Stimulated activated memory B cell treated with anti-CD40 and anti-IgM and Interleukin-4, amounts not matched to agents 10 μg/mL and 1 μg/mL and 100 μg/mL, for 72 hours (primary cell): ENCODE measurements at regions not wholly inside any gene's neighbourhood (a gene's known extent, or its start where the extent isn't known, plus 50 kb on each side); places are given as distances from the start of the nearest gene placed in this dataset.

Experiments used
- ATAC-seq: fragments of 150-1000 bp; cut with Tn5 transposase; 2 replicates; pipeline ENCODE4 v1.10.0; 2021
- H3K27ac Mint-ChIP-seq: one replicate; pipeline ENCODE4 v1.8.0; 2022; ENCODE audit warnings: mild to moderate bottlenecking, mixed read lengths
- H3K27me3 Mint-ChIP-seq: one replicate; pipeline ENCODE4 v1.8.0; 2022; ENCODE audit warnings: mixed read lengths
- H3K36me3 Mint-ChIP-seq: one replicate; pipeline ENCODE4 v1.8.0; 2022; ENCODE audit warnings: mixed read lengths
- H3K4me1 Mint-ChIP-seq: one replicate; pipeline ENCODE4 v1.8.0; 2022; ENCODE audit warnings: mixed read lengths
- H3K4me3 Mint-ChIP-seq: one replicate; pipeline ENCODE4 v1.8.0; 2022; ENCODE audit warnings: mild to moderate bottlenecking, moderate library complexity, mixed read lengths
- H3K9me3 Mint-ChIP-seq: one replicate; pipeline ENCODE4 v1.8.0; 2022; ENCODE audit warnings: mixed read lengths

DNA sequence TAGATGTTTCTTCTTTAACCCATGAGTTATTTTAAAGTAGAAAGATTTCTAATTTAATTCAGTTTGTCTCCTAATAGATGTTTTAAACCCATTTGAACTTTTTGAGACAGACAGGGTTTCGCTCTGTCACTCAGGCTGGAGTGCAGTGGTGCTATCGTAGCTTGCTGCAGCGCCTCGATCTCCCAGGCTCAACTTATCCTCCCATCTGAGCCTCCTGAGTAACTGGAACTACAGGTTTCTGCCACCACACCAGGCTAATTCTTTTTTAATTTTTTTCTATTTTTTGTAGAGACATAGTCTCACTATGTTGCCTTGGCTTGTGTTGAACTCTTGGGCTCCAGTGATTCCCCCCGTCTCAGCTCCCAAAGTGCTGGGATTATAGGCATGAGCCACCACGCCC lies 53.0 kb upstream of the RAB18 start:
- Mint-ChIP-seq H3K9me3 (no peaks in the 10 kb centered on the region), H3K4me3 (no peak overlapping the region), H3K27ac (no peak overlapping the region), H3K4me1 (peaks cover 11% of the 10 kb centered on the region), H3K36me3 (no peaks in the 10 kb centered on the region), H3K27me3 (peaks cover 9% of the 10 kb centered on the region)
- ATAC-seq, result no peak

DNA sequence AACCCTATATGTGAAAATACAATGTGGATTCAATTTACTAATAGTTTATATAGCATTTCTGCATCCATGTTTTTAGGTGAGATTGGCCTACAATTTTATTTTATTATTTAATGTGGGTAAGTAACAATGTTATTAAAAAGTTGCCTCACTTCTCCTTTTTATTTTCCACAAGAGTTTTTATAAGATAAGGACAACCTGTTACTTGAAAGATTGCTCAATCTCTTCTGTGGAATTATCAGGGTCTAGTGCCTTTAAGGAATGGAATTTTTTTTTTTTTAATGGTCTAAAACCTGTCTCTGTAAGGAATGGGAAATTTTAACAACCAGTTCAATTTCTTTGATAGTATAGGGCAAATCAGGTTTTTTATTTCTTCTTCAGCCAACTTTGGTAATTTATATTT lies 53.9 kb upstream of the RAB18 start:
- H3K4me3 Mint-ChIP-seq, result no peak overlapping the region
- peaks cover 15% of the 10 kb centered on the region for H3K4me1 Mint-ChIP-seq
- H3K27me3 Mint-ChIP-seq, result peaks cover 9% of the 10 kb centered on the region
- no peak for ATAC-seq
- no peaks in the 10 kb centered on the region for H3K36me3 Mint-ChIP-seq
- H3K27ac Mint-ChIP-seq, result no peak overlapping the region
- no peaks in the 10 kb centered on the region for H3K9me3 Mint-ChIP-seq

DNA sequence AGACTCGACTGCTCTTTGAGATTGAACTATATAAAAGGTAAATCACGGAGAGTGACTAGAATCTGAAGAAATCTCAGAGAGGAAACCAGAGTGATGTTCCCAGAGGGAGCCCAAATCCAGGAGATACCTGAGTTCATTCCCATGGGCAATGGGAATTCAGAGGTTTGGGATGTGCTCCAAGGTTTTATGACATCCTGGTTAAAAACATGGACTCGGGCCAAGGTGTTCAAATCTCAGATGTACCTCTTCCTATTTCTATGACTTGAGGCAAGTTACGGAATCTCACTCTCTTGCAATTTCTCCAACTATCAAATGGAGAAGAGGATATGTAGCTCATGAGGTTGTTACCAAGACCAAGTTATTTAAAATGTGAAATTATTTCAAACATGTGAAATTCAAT lies 54.5 kb upstream of the RAB18 start:
- Mint-ChIP-seq H3K36me3 (no peaks in the 10 kb centered on the region), H3K4me1 (peaks cover 15% of the 10 kb centered on the region), H3K9me3 (no peaks in the 10 kb centered on the region), H3K4me3 (no peak overlapping the region), H3K27me3 (peaks cover 9% of the 10 kb centered on the region), H3K27ac (no peak overlapping the region)
- ATAC-seq, result no peak

DNA sequence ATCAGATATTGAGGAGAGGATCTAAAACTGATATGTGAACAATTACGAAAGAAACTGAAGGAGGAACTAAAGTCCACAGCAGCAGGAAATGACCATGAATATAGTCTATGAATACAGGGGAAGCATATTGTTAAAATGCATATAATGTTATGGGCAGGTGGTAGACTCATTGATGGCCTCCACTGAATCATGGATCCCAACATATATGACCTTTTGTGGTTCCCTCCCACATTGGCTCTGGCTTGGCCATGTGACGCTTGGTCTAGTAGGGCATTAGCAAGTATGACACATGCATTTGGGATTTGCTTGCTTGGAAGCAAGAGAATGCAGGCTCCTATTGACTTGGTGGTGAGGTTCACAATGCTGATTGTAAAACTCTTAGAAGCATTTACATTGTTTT lies 55.2 kb upstream of the RAB18 start:
- Mint-ChIP-seq H3K4me1 (peaks cover 15% of the 10 kb centered on the region), H3K27me3 (peaks cover 4% of the 10 kb centered on the region), H3K9me3 (no peaks in the 10 kb centered on the region), H3K27ac (no peak overlapping the region), H3K4me3 (no peak overlapping the region), H3K36me3 (no peaks in the 10 kb centered on the region)
- no peak for ATAC-seq

DNA sequence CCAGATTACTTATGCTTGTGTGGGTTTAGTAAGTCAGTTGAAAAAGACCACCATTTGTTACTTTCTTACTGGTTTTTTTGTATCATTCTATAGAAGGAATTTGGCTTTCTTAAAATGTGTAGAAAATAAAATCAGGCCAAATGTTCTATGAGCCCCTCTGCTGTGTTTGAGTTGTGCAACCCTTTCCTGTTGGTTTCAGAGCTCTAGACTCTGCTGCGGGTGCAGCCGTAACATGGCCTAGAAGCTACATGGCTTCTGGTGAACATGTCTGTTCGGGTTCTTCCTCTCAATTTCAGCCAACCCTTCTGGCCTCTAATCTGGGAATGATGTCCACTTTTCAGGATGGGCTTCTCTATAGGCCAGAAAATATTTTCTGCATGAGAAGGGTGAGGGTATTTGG lies 56.6 kb upstream of the RAB18 start:
- no peak overlapping the region for H3K4me3 Mint-ChIP-seq
- no peaks in the 10 kb centered on the region for H3K27me3 Mint-ChIP-seq
- no peak for ATAC-seq

DNA sequence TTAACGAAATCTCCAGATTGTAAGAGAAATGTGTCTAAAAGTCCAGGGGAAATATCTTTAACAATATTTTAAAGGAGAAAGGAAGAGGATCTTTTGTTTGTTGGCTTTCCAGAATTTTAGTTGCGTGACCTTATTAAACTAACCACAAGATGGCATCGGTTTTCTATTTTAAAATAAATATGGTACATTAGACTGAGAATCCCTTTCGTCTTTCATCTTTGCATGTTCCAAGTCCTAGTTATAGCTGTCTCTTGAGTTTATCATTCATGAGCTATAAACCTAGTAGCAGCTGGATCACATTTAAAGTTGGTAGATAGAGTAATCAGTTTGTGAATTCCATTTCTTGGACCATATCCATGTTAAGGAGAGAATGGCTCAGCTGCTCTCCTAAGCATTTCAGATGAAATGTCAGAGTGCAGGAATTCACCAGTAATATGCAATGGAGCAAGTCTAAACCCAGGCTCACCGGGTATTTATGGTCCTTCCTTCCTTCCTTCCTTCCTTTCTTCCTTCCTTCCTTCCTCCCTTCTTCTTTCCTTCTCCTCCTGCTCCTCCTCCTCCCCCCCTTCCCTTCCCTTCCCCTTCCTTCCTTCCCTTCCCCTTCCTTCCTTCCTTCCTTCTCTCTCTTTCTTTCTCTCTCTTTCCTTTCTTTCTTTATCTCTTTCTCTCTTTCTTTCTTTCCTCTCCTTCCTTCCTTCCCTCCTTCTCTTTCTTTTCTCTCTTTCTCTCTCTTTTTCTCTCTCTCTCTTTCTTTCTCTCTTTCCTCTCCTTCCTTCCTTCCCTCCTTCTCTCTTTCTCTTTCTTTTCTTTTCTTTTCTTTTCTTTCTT lies 57.8 kb upstream of the RAB18 start:
- Mint-ChIP-seq H3K4me3 (no peak overlapping the region), H3K27ac (no peak overlapping the region), H3K27me3 (no peaks in the 10 kb centered on the region), H3K36me3 (no peaks in the 10 kb centered on the region), H3K9me3 (no peaks in the 10 kb centered on the region), H3K4me1 (peaks cover 15% of the 10 kb centered on the region)
- ATAC-seq, result no peak

More for the DNA sequence above, 56.6 kb upstream of the RAB18 start:
- H3K27ac Mint-ChIP-seq, result no peak overlapping the region
- H3K9me3 Mint-ChIP-seq, result no peaks in the 10 kb centered on the region
- peaks cover 15% of the 10 kb centered on the region for H3K4me1 Mint-ChIP-seq
- no peaks in the 10 kb centered on the region for H3K36me3 Mint-ChIP-seq

DNA sequence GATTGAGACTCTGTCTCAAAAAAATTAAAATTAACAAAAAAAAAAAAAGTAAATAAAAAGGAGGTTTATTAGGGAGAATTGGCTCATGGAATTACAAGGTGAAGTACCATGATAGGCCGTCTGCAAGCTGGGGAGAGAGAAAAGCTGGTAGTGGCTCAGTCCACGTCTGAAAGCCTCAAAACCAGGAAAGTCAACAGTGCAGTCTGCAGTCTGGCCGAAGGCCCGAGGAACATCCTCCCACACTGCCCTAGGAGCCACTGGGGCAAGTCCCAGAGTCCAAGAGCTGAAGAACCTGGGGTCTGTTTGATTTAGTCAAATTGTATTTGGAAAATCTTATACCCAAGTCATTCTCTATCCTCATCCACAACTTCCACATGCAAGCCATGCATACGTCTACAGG lies 59.0 kb upstream of the RAB18 start:
- Mint-ChIP-seq H3K4me1 (peaks cover 15% of the 10 kb centered on the region), H3K36me3 (no peaks in the 10 kb centered on the region), H3K9me3 (no peaks in the 10 kb centered on the region), H3K27ac (no peak overlapping the region), H3K4me3 (no peak overlapping the region), H3K27me3 (no peaks in the 10 kb centered on the region)
- ATAC-seq, result no peak

DNA sequence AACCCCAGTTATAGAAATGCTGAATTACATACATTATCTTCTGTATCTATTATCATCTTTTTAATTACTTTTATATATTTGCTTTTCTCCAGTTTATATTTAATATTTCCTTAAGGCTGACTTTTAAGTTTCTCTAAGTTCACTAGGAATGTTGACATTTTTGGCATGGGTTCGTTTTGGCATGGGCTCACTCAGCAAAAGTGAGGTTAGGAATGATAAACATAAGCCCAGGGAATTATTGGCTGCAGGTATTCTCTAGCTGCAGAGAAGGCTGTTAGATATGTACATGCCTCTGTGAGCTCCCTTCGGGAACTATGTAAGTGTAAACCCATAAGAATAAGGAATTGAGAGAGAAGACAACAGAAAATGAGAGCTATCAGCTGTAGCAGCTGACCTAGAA lies 63.6 kb upstream of the RAB18 start:
- H3K27ac Mint-ChIP-seq, result no peak overlapping the region
- no peak for ATAC-seq
- H3K36me3 Mint-ChIP-seq, result no peaks in the 10 kb centered on the region

DNA sequence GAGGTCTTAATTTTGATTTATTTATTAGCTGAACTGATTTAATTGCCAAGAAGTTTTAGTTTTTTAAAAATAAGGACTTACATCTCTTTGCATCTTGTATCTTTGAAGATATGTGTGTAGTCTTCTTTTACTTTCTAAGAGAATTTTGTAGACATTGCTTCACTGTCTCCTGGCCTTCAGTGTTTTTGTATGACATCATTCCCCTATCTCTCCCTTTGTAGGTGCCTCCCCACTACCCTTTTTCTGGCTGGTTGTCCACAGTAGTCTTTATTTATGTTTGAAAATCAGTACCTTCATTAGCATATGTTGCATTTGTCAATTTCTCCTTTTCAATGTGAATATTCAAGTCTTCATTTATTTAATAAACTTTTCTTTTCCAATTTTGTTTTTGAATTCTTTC lies 64.1 kb upstream of the RAB18 start:
- H3K4me1 Mint-ChIP-seq, result no peaks in the 10 kb centered on the region
- H3K27ac Mint-ChIP-seq, result no peak overlapping the region
- peaks cover 14% of the 10 kb centered on the region for H3K27me3 Mint-ChIP-seq
- H3K36me3 Mint-ChIP-seq, result no peaks in the 10 kb centered on the region
- no peaks in the 10 kb centered on the region for H3K9me3 Mint-ChIP-seq
- no peak overlapping the region for H3K4me3 Mint-ChIP-seq
- ATAC-seq, result no peak

More for the DNA sequence above, 63.6 kb upstream of the RAB18 start:
- Mint-ChIP-seq H3K4me1 (no peaks in the 10 kb centered on the region), H3K9me3 (no peaks in the 10 kb centered on the region), H3K27me3 (peaks cover 14% of the 10 kb centered on the region), H3K4me3 (no peak overlapping the region)

DNA sequence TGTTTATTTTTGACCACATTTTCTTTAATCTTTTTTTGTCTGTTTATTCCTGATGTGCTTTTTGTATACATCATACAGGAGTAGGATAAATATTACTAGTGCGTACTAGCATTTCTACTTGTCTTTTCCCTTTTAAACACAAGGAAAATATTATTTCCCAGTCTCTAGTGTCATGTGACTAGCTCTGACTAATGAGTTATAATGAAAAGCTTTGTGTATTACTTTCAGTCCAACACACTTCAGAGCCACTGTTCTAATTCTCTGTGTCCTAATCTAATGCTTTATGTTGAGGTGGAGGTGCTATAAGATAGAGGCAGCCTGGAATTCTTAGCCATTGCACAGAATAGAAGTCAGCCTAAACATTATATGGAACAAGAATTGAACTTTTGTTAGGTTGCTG lies 65.0 kb upstream of the RAB18 start:
- Mint-ChIP-seq H3K27ac (no peak overlapping the region), H3K9me3 (no peaks in the 10 kb centered on the region), H3K4me1 (no peaks in the 10 kb centered on the region), H3K27me3 (peaks cover 14% of the 10 kb centered on the region), H3K36me3 (no peaks in the 10 kb centered on the region), H3K4me3 (no peak overlapping the region)
- ATAC-seq, result no peak

DNA sequence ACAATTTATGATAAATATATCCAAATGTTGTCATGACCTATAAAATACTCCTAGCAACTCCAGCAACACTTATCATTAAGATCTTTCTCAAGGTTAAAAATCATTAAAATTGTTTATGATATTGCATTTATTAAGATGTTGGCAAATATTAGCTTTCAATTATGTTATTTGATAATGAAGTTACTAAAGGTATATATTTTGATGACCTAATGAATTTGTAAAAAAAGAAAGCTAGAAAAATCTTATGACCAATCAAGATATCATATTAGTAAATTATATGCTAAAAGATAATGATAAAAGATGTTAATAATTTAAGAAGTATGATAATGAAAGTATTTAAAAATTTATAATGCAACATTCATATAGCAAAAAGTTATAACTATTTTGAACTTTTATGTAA lies 66.3 kb upstream of the RAB18 start:
- ATAC-seq, result no peak
- Mint-ChIP-seq H3K9me3 (peaks cover 4% of the 10 kb centered on the region), H3K4me3 (no peak overlapping the region), H3K27ac (no peak overlapping the region), H3K27me3 (peaks cover 21% of the 10 kb centered on the region), H3K4me1 (no peaks in the 10 kb centered on the region), H3K36me3 (no peaks in the 10 kb centered on the region)

DNA sequence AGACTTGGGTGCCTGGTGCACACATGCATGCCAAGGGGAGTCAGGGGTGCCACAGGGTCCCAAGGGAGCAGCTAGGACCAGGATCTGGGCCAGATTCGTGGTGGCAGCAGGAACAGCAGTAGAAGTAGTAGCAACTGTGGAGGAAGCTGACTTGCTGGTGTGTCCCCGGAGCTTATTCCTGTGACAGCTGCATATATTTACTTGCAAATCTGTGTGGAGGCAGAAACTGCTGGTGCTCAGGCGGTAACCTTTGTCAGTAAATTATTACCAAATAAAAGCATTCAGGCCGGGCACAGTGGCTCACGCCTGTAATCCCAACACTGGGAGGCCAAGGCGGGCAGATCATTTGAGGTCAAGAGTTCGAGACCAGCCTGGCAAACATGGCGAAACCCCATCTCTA lies 67.4 kb upstream of the RAB18 start:
- no peak overlapping the region for H3K4me3 Mint-ChIP-seq
- no peak overlapping the region for H3K27ac Mint-ChIP-seq

DNA sequence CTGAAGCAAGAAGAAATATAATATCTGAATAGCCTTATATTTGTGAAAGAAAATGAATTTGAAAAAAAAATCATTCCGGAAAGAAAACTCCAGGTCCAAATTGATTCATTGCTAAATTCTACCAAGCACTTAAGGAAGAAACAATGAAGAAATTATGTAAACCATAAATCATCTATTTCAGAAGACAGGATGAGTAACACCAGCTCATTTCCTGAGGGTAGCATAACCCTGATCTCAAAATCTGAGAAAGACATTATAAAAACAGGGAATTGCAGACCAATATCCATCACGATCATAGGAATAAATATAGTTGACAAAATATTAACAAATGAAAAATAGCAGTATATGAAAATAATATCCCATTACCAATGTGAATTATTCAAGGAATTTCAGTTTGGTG lies 70.1 kb upstream of the RAB18 start:
- Mint-ChIP-seq H3K4me3 (no peak overlapping the region), H3K27ac (no peak overlapping the region), H3K36me3 (no peaks in the 10 kb centered on the region), H3K4me1 (no peaks in the 10 kb centered on the region), H3K9me3 (peaks cover 4% of the 10 kb centered on the region), H3K27me3 (peaks cover 25% of the 10 kb centered on the region)
- ATAC-seq, result no peak

More for the DNA sequence above, 67.4 kb upstream of the RAB18 start:
- no peak for ATAC-seq
- H3K27me3 Mint-ChIP-seq, result peaks cover 23% of the 10 kb centered on the region
- H3K9me3 Mint-ChIP-seq, result peaks cover 4% of the 10 kb centered on the region
- no peaks in the 10 kb centered on the region for H3K4me1 Mint-ChIP-seq
- H3K36me3 Mint-ChIP-seq, result no peaks in the 10 kb centered on the region

DNA sequence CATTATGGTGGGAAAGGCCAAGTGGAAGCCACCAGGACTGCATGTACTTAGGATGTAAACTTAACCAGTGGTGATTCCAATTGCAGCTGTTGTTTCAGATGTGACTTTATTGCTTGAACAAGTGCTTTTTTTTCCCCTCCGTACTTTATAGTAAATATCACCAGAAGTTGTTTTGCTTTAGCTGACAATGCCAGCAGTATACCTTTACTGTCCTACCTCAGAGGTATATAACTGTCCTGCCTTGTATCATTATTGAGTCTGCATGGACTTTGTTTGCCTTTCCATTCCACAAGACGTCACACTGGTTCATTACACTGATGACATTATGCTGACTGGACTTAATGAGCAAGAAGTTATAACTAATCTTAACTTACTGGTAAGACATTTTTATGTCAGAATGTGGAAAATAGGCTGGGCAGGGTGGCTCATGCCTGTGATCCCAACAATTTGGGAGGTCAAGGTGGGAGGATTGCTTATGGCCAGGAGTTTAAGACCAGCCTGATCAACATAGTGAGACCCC lies 77.1 kb upstream of the RAB18 start:
- Mint-ChIP-seq H3K27me3 (peaks cover 9% of the 10 kb centered on the region), H3K4me3 (no peak overlapping the region), H3K9me3 (peaks cover 10% of the 10 kb centered on the region), H3K4me1 (no peaks in the 10 kb centered on the region), H3K27ac (no peak overlapping the region), H3K36me3 (no peaks in the 10 kb centered on the region)
- no peak for ATAC-seq

DNA sequence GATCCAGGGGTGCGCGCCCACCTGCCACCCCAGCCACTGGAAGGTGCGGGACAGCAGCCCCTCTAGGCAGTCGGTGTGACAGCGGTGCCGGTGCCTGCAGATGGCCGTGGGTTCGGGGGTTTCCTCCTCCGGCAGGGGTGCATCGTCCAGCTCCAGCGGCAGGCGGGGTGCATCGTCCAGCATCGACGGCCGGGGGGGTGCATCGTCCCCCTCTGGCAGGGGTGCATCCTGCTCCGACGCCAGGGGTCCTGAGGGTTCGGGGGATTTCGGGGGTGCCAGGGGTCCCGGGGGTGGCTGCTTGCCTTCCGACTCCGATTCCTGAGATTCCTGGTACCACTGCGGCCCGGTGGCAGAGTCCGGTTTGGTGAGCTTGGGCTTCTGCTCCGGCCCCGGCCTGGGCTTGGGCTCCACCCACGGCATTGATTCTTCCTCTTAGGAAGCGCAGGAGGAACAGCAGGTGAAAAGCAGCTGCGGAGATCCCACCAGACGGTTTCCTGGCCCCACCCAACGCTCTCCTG lies 90.2 kb upstream of the RAB18 start:
- Mint-ChIP-seq H3K27me3 (peaks cover 27% of the 10 kb centered on the region), H3K36me3 (no peaks in the 10 kb centered on the region), H3K27ac (no peak overlapping the region), H3K4me3 (no peak overlapping the region), H3K4me1 (no peaks in the 10 kb centered on the region), H3K9me3 (peaks cover 4% of the 10 kb centered on the region)
- ATAC-seq, result peak; percentile 43

DNA sequence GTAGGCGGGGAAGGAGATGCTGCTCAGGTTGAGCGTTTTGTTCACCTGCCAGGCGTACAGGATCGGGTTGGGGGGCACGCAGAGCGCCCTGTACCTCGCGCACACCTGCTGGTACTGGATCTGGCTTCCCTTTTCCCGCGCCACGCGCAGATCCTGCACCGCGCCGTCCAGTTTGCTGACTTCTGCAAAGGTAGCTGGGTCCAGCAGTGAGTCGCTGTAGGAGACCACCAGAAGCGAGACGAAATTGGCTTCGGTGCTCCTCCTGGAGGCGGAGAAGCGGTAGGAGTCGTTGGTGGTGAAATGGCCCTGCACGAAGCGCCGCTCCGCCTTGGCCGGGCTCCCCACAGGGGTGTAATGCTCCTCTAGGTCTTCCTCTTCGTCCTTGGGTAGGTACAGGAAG lies 90.7 kb upstream of the RAB18 start:
- ATAC-seq, result no peak
- Mint-ChIP-seq H3K27me3 (peaks cover 24% of the 10 kb centered on the region), H3K36me3 (no peaks in the 10 kb centered on the region), H3K27ac (no peak overlapping the region), H3K4me3 (no peak overlapping the region), H3K4me1 (no peaks in the 10 kb centered on the region), H3K9me3 (peaks cover 4% of the 10 kb centered on the region)
